ENCODE measurements at regions not wholly inside any gene's neighbourhood (a gene's known extent, or its start where the extent isn't known, plus 50 kb on each side); places are given as distances from the start of the nearest gene placed in this dataset.

- Histone ChIP-seq H2BK15ac (ENCODE audit: low read depth, low read length) (no peak overlapping the region), H4K91ac (ENCODE audit: insufficient read length, low read depth, low read length) (no peak overlapping the region), H3K79me1 (ENCODE audit: insufficient read depth, low read depth, low read length, poor library complexity, severe bottlenecking) (no peaks in the 10 kb centered on the region), H3K4me2 (ENCODE audit: insufficient read depth, insufficient read length, low read length) (no peak overlapping the region), H3K4me1 (ENCODE audit: insufficient read depth, low read length) (no peaks in the 10 kb centered on the region), H3K9ac (ENCODE audit: extremely low read depth, insufficient read length, low read length) (no peak overlapping the region), H3K79me2 (ENCODE audit: insufficient read depth, low read length) (no peaks in the 10 kb centered on the region), H2AK5ac (ENCODE audit: insufficient read length, low read length) (no peak overlapping the region), H3K27ac (ENCODE audit: insufficient read length, low read depth, low read length) (no peak overlapping the region), H3K23me2 (ENCODE audit: insufficient read length, low read depth, low read length, poor library complexity, severe bottlenecking) (no peaks in the 10 kb centered on the region), H4K5ac (ENCODE audit: insufficient read length, low read depth, low read length) (no peak overlapping the region), H2BK120ac (ENCODE audit: low read depth, low read length, poor library complexity, severe bottlenecking) (no peak overlapping the region), H4K20me1 (ENCODE audit: control insufficient read depth, insufficient read depth, insufficient read length) (no peaks in the 10 kb centered on the region), H2AFZ (ENCODE audit: low read length) (no peak overlapping the region), H3T11ph (ENCODE audit: low read length) (no peak overlapping the region), H4K8ac (replicated peaks; ENCODE audit: insufficient read length, low read depth, low read length) (no peak overlapping the region), H3K56ac (ENCODE audit: insufficient read length, low read depth, low read length) (no peak overlapping the region), H3K9me3 (ENCODE audit: control insufficient read depth, low read depth, low read length) (no peaks in the 10 kb centered on the region), H2BK5ac (ENCODE audit: insufficient read length, low read length) (no peak overlapping the region), H2BK12ac (ENCODE audit: insufficient read length, low read depth, low read length) (no peak overlapping the region), H3K18ac (ENCODE audit: insufficient read length, low read depth, low read length) (no peak overlapping the region), H3K27me3 (ENCODE audit: insufficient read depth, low read length) (no peaks in the 10 kb centered on the region), H3K23ac (ENCODE audit: insufficient read length, low read depth, low read length) (no peak overlapping the region), H3K4ac (ENCODE audit: low read depth, low read length) (no peak overlapping the region), H2BK20ac (ENCODE audit: low read depth, low read length, poor library complexity, severe bottlenecking) (no peak overlapping the region), H3K14ac (ENCODE audit: insufficient read depth, low read length) (no peak overlapping the region)
- no peaks in the 10 kb centered on the region for H3K4me1 Mint-ChIP-seq
- no peak overlapping the region for H3K4me3 Mint-ChIP-seq
- DNase-seq = no peak
- H3K9me3 Mint-ChIP-seq = no peaks in the 10 kb centered on the region
- H3K36me3 Mint-ChIP-seq (ENCODE audit: insufficient read depth in 1 of 3, low read depth in 3 of 3) = no peaks in the 10 kb centered on the region
- H3K27me3 Mint-ChIP-seq (ENCODE audit: low read depth) = peaks cover 7% of the 10 kb centered on the region; the same call in 1 of the 2 replicates
- no CpG with 5 or more reads among the region's 4 CpGs for WGBS (ENCODE audit: extremely low coverage, insufficient read length, low lambda C conversion rate)
- H3K27ac Mint-ChIP-seq = no peak overlapping the region
- TF ChIP-seq, protein P1, sequence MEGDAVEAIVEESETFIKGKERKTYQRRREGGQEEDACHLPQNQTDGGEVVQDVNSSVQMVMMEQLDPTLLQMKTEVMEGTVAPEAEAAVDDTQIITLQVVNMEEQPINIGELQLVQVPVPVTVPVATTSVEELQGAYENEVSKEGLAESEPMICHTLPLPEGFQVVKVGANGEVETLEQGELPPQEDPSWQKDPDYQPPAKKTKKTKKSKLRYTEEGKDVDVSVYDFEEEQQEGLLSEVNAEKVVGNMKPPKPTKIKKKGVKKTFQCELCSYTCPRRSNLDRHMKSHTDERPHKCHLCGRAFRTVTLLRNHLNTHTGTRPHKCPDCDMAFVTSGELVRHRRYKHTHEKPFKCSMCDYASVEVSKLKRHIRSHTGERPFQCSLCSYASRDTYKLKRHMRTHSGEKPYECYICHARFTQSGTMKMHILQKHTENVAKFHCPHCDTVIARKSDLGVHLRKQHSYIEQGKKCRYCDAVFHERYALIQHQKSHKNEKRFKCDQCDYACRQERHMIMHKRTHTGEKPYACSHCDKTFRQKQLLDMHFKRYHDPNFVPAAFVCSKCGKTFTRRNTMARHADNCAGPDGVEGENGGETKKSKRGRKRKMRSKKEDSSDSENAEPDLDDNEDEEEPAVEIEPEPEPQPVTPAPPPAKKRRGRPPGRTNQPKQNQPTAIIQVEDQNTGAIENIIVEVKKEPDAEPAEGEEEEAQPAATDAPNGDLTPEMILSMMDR (conservative IDR thresholded peaks at IDR 0.05) = no peak
Measured at GRCh38 chr5:99179206-99179605, 250.4 kb upstream of the CHD1 start.
